IMR-90 (cell line): ENCODE measurements at regions not wholly inside any gene's neighbourhood (a gene's known extent, or its start where the extent isn't known, plus 50 kb on each side); places are given as distances from the start of the nearest gene placed in this dataset.

ENCODE experiments used
- BHLHE40 ChIP-seq: fragments of 150-350 bp; IDR thresholded peaks from 2 replicates; pipeline ENCODE4 v1.6.1; 2016; ENCODE audit warnings: mild to moderate bottlenecking, low read depth, low read length
- CHD1 ChIP-seq: IDR thresholded peaks from 2 replicates; pipeline ENCODE4 v1.6.1; 2012; ENCODE audit warnings: low read depth, low read length, improper control_type of control experiment
- CTCF ChIP-seq: conservative IDR thresholded peaks from 2 replicates; pipeline ENCODE4 v1.5.1; 2012; ENCODE audit warnings: mild to moderate bottlenecking, low read depth, low read length, improper control_type of control experiment
- MAZ ChIP-seq: IDR thresholded peaks from 2 replicates; pipeline ENCODE4 v1.6.1; 2012; ENCODE audit warnings: low read depth, mild to moderate bottlenecking, low read length, improper control_type of control experiment, moderate library complexity, borderline replicate concordance
- POLR2A ChIP-seq: IDR thresholded peaks from 2 replicates; pipeline ENCODE4 v1.6.1; 2012; ENCODE audit warnings: mild to moderate bottlenecking, low read depth, low read length

DNA sequence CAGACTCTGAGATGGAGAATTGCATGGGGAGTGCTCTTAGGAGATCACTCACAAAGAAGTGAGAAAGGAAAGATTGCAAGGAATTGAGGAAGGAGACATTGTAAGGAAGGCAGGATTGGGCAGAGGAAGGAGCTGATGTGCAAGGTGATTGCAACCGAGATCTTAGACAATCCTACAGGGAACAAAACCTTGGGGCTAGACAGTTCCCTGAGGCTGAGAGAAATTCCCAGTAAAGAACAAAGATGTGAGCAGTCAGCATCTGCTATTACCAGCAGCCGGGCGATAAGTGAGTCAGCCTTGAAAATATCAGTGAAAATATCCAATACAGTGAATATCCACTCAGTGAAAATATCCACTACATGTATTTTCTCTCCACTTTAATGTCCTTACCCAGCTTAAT is 143.6 kb upstream of the TBC1D5 start:
- no peak for TF ChIP-seq BHLHE40
- TF ChIP-seq MAZ, result no peak
- TF ChIP-seq CTCF, result no peak
- no peak for TF ChIP-seq POLR2A
- TF ChIP-seq CHD1, result no peak
